CD4-positive, CD25-positive, alpha-beta regulatory T cell (primary cell): ENCODE measurements at regions not wholly inside any gene's neighbourhood (a gene's known extent, or its start where the extent isn't known, plus 50 kb on each side); places are given as distances from the start of the nearest gene placed in this dataset.

Source experiments
- ATAC-seq, 2 donors: fragments of 150-1000 bp; cut with Tn5 transposase; one replicate each; pipeline ENCODE4 v1.10.0; 2021; ENCODE audit warnings: low read depth in 2 of 2, moderate number of reproducible peaks in 2 of 2, moderate library complexity in 1 of 2
- DNase-seq, 3 donors: peaks; one replicate each; pipeline versions ENCODE4 v3.0.0 to v3.0.0-alpha.2; 2012 to 2022; ENCODE audit warnings: mixed read lengths in 1 of 3
- H3K27ac ChIP-seq: one replicate; pipeline ENCODE4 v1.7.0; 2013; ENCODE audit warnings: mild to moderate bottlenecking, low read length; ENCODE audit not compliant: insufficient read depth, poor library complexity, severe bottlenecking
- H3K27me3 ChIP-seq: one replicate; pipeline ENCODE4 v1.7.0; 2013; ENCODE audit warnings: low read length; ENCODE audit not compliant: control insufficient read depth, insufficient read depth
- H3K36me3 ChIP-seq: one replicate; pipeline ENCODE4 v1.7.0; 2013; ENCODE audit warnings: mild to moderate bottlenecking, low read length, moderate library complexity; ENCODE audit not compliant: control insufficient read depth, insufficient read depth
- H3K4me1 ChIP-seq: 2 replicates; pipeline ENCODE4 v1.7.0; 2013; ENCODE audit warnings: mild to moderate bottlenecking, low read length; ENCODE audit not compliant: insufficient read depth, control insufficient read depth, poor library complexity, severe bottlenecking
- H3K4me3 ChIP-seq: one replicate; pipeline ENCODE4 v1.7.0; 2013; ENCODE audit warnings: low read depth, mild to moderate bottlenecking, low read length, moderate library complexity
- H3K9me3 ChIP-seq, 2 experiments: 1 replicate in 1 of 2; 2 replicates in 1 of 2; pipeline ENCODE4 v1.7.0; 2013; ENCODE audit warnings: low read length in 2 of 2, mild to moderate bottlenecking in 1 of 2, moderate library complexity in 1 of 2; ENCODE audit not compliant: control insufficient read depth in 2 of 2
- H3K27ac Mint-ChIP-seq, 3 donors: one replicate each; pipeline ENCODE4 v1.8.0; 2020 to 2022; ENCODE audit warnings: mild to moderate bottlenecking in 3 of 3, mixed read lengths in 3 of 3, moderate library complexity in 2 of 3
- H3K27me3 Mint-ChIP-seq: one replicate; pipeline ENCODE4 v1.8.0; 2022; ENCODE audit warnings: mild to moderate bottlenecking, mixed read lengths
- H3K36me3 Mint-ChIP-seq: one replicate; pipeline ENCODE4 v1.8.0; 2020; ENCODE audit warnings: mixed read lengths
- H3K4me1 Mint-ChIP-seq, 4 donors: one replicate each; pipeline ENCODE4 v1.8.0; 2020 to 2022; ENCODE audit warnings: mixed read lengths in 4 of 4, mild to moderate bottlenecking in 1 of 4
- H3K4me3 Mint-ChIP-seq, 4 donors: one replicate each; pipeline ENCODE4 v1.8.0; 2020 to 2022; ENCODE audit warnings: mild to moderate bottlenecking in 4 of 4, mixed read lengths in 4 of 4, moderate library complexity in 3 of 4
- H3K9me3 Mint-ChIP-seq, 7 donors: one replicate each; pipeline ENCODE4 v1.8.0; 2020 to 2022; ENCODE audit warnings: mixed read lengths in 7 of 7, mild to moderate bottlenecking in 3 of 7, moderate library complexity in 2 of 7

GRCh38 chr5:31054453-31054852 lies 139.0 kb upstream of the CDH6 start:
- Histone ChIP-seq H3K4me1 (no peaks in the 10 kb centered on the region), H3K4me3 (no peak overlapping the region), H3K9me3 (no peaks in the 10 kb centered on the region), H3K27me3 (no peaks in the 10 kb centered on the region), H3K36me3 (no peaks in the 10 kb centered on the region), H3K27ac (no peak overlapping the region)
- ATAC-seq: no peak
- peaks cover 2 to 11% (median 6%) of the 10 kb centered on the region in 7 donors for H3K9me3 Mint-ChIP-seq
- no peaks in the 10 kb centered on the region for H3K4me1 Mint-ChIP-seq
- H3K27ac Mint-ChIP-seq: no peak overlapping the region
- DNase-seq: no peak
- H3K27me3 Mint-ChIP-seq: no peaks in the 10 kb centered on the region
- H3K4me3 Mint-ChIP-seq: no peak overlapping the region
- no peaks in the 10 kb centered on the region for H3K36me3 Mint-ChIP-seq

GRCh38 chr5:31052937-31053658 lies 140.4 kb upstream of the CDH6 start:
- Mint-ChIP-seq H3K4me3 (no peak overlapping the region), H3K36me3 (no peaks in the 10 kb centered on the region), H3K27me3 (no peaks in the 10 kb centered on the region), H3K27ac (no peak overlapping the region), H3K9me3 (peaks cover 2 to 14% (median 6%) of the 10 kb centered on the region in 7 donors), H3K4me1 (no peaks in the 10 kb centered on the region)
- Histone ChIP-seq H3K4me3 (no peak overlapping the region), H3K27me3 (no peaks in the 10 kb centered on the region), H3K4me1 (no peaks in the 10 kb centered on the region), H3K9me3 (no peaks in the 10 kb centered on the region), H3K36me3 (no peaks in the 10 kb centered on the region), H3K27ac (no peak overlapping the region)
- DNase-seq (no peak), ATAC-seq (no peak)

DNA sequence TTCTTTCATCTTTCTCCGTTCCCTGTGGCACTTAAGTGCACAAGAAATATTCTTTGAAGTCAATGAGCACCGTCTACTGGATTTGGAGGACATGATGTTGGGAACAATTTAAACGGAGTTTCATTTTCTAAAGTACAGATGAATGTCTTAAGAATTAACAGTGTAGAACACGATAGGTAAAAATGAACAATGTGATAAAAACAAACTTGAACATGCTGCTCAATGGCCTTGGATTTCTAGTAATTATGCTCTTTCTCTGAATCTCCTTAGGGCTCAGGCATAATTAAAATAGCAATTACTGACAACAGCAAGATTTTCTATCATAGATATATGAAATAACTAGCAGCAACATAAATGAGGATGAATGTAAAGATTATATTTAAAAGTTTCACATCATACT lies 142.2 kb upstream of the CDH6 start:
- no peaks in the 10 kb centered on the region for H3K36me3 Mint-ChIP-seq
- H3K4me3 Mint-ChIP-seq: no peak overlapping the region
- H3K4me1 Mint-ChIP-seq: no peaks in the 10 kb centered on the region
- Histone ChIP-seq H3K4me1 (no peaks in the 10 kb centered on the region), H3K9me3 (no peaks in the 10 kb centered on the region), H3K27ac (no peak overlapping the region), H3K27me3 (no peaks in the 10 kb centered on the region), H3K4me3 (no peak overlapping the region), H3K36me3 (no peaks in the 10 kb centered on the region)
- peaks cover 2 to 14% (median 6%) of the 10 kb centered on the region in 7 donors for H3K9me3 Mint-ChIP-seq
- H3K27ac Mint-ChIP-seq: no peak overlapping the region
- H3K27me3 Mint-ChIP-seq: no peaks in the 10 kb centered on the region
- DNase-seq (no peak), ATAC-seq (no peak)

- Histone ChIP-seq H3K36me3 (no peaks in the 10 kb centered on the region), H3K27me3 (no peaks in the 10 kb centered on the region), H3K9me3 (no peaks in the 10 kb centered on the region), H3K4me1 (no peaks in the 10 kb centered on the region), H3K27ac (no peak overlapping the region), H3K4me3 (no peak overlapping the region)
- DNase-seq: no peak
- Mint-ChIP-seq H3K36me3 (no peaks in the 10 kb centered on the region), H3K27me3 (no peaks in the 10 kb centered on the region), H3K9me3 (peaks cover 0 to 10% (median 7%) of the 10 kb centered on the region in 7 donors), H3K4me1 (no peaks in the 10 kb centered on the region), H3K27ac (no peak overlapping the region), H3K4me3 (no peak overlapping the region)
- ATAC-seq: no peak
Measured at GRCh38 chr5:31049936-31050704, 143.4 kb upstream of the CDH6 start.

DNA sequence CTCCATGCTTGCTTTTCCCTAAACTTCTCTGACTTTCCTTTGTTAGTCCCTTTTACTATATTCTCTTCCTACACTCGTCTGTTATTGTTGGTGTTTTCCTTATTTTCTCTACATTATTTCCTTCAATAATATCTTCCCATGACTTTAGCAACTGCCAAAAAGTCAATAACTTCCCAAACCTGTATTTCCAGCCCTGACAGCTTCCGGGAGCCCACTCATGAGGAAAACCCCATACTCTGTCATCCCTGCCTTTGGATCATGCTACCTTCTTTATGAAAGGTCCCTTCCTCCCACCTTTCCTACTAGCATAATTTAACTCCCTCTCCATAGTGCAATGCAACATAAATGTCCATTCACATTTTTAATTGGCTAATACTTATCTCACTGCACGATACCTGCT lies 144.0 kb upstream of the CDH6 start:
- Mint-ChIP-seq H3K4me3 (no peak overlapping the region), H3K4me1 (no peaks in the 10 kb centered on the region), H3K27ac (no peak overlapping the region), H3K27me3 (no peaks in the 10 kb centered on the region), H3K9me3 (peaks cover 0 to 10% (median 7%) of the 10 kb centered on the region in 7 donors), H3K36me3 (no peaks in the 10 kb centered on the region)
- Histone ChIP-seq H3K9me3 (no peaks in the 10 kb centered on the region), H3K27me3 (no peaks in the 10 kb centered on the region), H3K27ac (no peak overlapping the region), H3K4me1 (no peaks in the 10 kb centered on the region), H3K36me3 (no peaks in the 10 kb centered on the region), H3K4me3 (no peak overlapping the region)
- no peak for ATAC-seq
- no peak for DNase-seq

DNA sequence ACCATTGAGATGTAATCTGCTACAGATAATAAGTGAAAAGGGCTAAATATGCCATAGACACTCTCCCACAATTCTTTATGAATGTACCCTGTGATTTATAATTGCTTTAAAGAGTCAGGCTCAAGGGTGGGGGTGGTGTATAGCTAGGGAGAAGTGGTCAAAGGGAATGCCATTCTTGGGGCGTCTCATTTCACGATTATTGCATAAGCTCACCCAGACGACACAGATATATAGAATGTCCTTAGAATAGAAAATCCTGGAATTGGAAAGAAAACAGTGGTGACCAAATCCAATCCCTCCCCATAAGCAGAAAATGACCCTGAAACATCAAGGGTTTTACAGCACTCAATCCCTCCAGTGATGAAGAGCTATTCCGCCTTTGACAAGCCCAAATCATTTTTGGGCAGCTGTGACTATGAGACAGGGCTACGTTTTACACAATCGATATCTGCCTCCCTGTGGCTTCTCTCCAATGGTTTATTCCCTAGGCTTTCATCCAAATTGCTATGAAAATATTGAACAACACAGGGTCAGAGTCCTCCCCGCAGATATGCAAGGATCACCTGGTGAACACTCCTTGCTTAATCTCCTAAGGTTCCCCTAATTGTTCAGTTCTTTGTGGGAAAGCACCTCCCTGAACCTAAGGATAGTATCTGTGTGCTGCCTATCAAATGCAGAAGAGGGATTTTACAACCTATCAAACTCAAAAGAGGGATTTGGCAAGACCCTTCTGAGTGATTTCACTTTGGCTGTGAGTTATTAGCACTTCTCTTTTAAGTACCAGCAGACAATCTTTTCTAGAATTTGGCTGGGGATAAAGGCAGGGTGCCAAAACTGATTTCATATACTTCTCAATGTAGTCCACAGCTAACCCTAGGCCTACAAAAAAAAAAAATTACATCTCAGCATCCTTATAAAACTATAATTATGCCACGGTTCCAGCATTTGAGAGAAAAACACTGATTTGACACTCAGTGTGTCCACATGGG lies 144.9 kb upstream of the CDH6 start:
- H3K9me3 Mint-ChIP-seq: peaks cover 0 to 10% (median 6%) of the 10 kb centered on the region in 7 donors

DNA sequence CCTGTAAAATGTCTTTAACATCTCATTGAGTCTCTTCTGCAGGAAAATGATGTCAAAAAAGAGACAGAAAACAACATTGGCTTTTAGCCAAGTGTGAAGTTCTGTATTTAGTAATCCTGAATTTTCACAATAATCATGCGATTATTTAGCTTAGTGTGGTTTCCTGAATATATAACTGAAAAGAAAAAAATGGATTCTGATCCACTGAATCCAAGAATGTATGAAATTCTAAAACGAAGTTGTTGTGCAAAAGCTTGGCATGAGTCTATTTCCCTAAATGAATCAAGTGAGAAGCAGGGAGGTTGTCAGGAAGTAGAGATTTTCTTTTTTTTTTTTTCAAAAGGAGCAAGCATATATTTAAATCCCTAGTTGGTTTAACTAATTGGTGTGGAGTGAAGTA lies 145.9 kb upstream of the CDH6 start:
- H3K9me3 Mint-ChIP-seq: peaks cover 0 to 13% (median 6%) of the 10 kb centered on the region in 7 donors
- no peak overlapping the region for H3K4me3 ChIP-seq
- no peaks in the 10 kb centered on the region for H3K36me3 Mint-ChIP-seq
- no peaks in the 10 kb centered on the region for H3K27me3 ChIP-seq
- H3K4me1 ChIP-seq: no peaks in the 10 kb centered on the region
- DNase-seq (no peak), ATAC-seq (no peak)
- no peaks in the 10 kb centered on the region for H3K4me1 Mint-ChIP-seq
- H3K9me3 ChIP-seq: no peaks in the 10 kb centered on the region
- no peak overlapping the region for H3K27ac ChIP-seq
- H3K4me3 Mint-ChIP-seq: no peak overlapping the region
- H3K27ac Mint-ChIP-seq: no peak overlapping the region
- H3K36me3 ChIP-seq: no peaks in the 10 kb centered on the region
- H3K27me3 Mint-ChIP-seq: no peaks in the 10 kb centered on the region

More for the DNA sequence above, 144.9 kb upstream of the CDH6 start:
- ATAC-seq: no peak
- Histone ChIP-seq H3K27me3 (no peaks in the 10 kb centered on the region), H3K4me1 (no peaks in the 10 kb centered on the region), H3K36me3 (no peaks in the 10 kb centered on the region), H3K27ac (no peak overlapping the region), H3K4me3 (no peak overlapping the region), H3K9me3 (no peaks in the 10 kb centered on the region)
- no peak overlapping the region for H3K4me3 Mint-ChIP-seq
- H3K36me3 Mint-ChIP-seq: no peaks in the 10 kb centered on the region
- H3K4me1 Mint-ChIP-seq: no peaks in the 10 kb centered on the region
- no peak for DNase-seq
- no peak overlapping the region for H3K27ac Mint-ChIP-seq
- H3K27me3 Mint-ChIP-seq: no peaks in the 10 kb centered on the region
